ENCODE measurements at regions not wholly inside any gene's neighbourhood (a gene's known extent, or its start where the extent isn't known, plus 50 kb on each side); places are given as distances from the start of the nearest gene placed in this dataset.
"Not testable (repeated sequence)": the region's sequence is repeated elsewhere in the genome, so short reads cannot be mapped to it uniquely, and the experiment has no call there.

DNA sequence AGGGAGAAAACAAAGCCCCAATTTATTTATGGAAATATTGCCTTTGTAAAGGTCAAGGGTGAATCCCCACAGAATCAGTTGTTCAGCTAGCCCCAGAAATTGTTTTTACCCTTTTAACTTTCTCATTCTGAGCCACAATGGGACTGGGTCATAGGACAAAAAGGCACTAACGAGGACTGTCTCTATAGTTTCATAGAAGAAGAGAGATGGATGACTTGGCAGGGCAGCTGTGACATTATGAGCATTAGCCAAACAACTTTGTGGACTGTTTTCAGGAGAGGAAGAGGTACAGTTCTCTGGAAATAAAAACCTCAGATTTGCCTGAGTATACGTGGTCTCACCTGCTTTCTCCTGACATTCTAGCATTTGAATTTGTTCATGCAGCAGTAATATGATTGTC lies 1155.8 kb upstream of the CHAC2 start:
- no peak for DNase-seq
- Histone ChIP-seq H3K36me3 (no peaks in the 10 kb centered on the region), H3K4me1 (no peaks in the 10 kb centered on the region), H3K4me3 (ENCODE audit: low read depth, low read length) (no peak overlapping the region), H3K9me3 (no peaks in the 10 kb centered on the region), H3K27me3 (no peaks in the 10 kb centered on the region)
- TF ChIP-seq CTCF (IDR thresholded peaks at IDR 0.05; ENCODE audit: low read depth, low read length), result no peak

- Histone ChIP-seq H3K9me3 (no peaks in the 10 kb centered on the region), H3K36me3 (no peaks in the 10 kb centered on the region), H3K4me3 (ENCODE audit: low read depth, low read length) (no peak overlapping the region), H3K27me3 (no peaks in the 10 kb centered on the region), H3K4me1 (no peaks in the 10 kb centered on the region)
- no peak for TF ChIP-seq CTCF (IDR thresholded peaks at IDR 0.05; ENCODE audit: low read depth, low read length)
- DNase-seq, result no peak
Observed at GRCh38 chr2:52608030-52608429, 1159.6 kb upstream of the CHAC2 start.

- no peaks in the 10 kb centered on the region for H3K4me1 ChIP-seq
- no peaks in the 10 kb centered on the region for H3K27me3 ChIP-seq
- H3K4me3 ChIP-seq (ENCODE audit: low read depth, low read length), result no peak overlapping the region
- TF ChIP-seq CTCF (IDR thresholded peaks at IDR 0.05; ENCODE audit: low read depth, low read length), result no peak
- no peaks in the 10 kb centered on the region for H3K36me3 ChIP-seq
- no peak for DNase-seq
- H3K9me3 ChIP-seq, result no peaks in the 10 kb centered on the region
Observed at GRCh38 chr2:52597346-52597745, 1170.3 kb upstream of the CHAC2 start.

- Histone ChIP-seq H3K4me1 (no peaks in the 10 kb centered on the region), H3K9me3 (no peaks in the 10 kb centered on the region), H3K36me3 (no peaks in the 10 kb centered on the region), H3K4me3 (ENCODE audit: low read depth, low read length) (no peak overlapping the region), H3K27me3 (no peaks in the 10 kb centered on the region)
- DNase-seq, result no peak
- no peak for TF ChIP-seq CTCF (IDR thresholded peaks at IDR 0.05; ENCODE audit: low read depth, low read length)
Observed at GRCh38 chr2:52594026-52594425, 1173.6 kb upstream of the CHAC2 start.

DNA sequence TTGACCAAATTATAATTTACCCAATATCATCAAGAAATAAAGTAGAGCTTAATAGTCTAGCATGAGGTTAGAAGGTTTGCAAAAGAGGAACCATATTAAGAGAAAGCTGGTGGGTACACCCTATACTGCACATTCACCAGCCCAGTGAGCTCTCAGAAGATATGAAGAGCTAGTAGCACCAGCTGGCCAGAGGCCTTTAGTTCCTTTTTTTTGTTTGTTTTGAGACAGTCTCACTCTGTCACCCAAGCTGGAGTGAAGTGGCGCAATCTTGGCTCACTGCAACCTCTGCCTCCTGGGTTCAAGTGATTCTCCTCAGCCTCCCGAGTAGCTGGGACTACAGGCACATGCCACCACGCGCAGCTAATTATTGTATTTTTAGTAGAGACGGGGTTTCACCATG lies 1183.5 kb upstream of the CHAC2 start:
- not testable (repeated sequence) for H3K4me3 ChIP-seq (ENCODE audit: low read depth, low read length); DNase-seq; H3K9me3 ChIP-seq; H3K36me3 ChIP-seq; H3K4me1 ChIP-seq; H3K27me3 ChIP-seq

DNA sequence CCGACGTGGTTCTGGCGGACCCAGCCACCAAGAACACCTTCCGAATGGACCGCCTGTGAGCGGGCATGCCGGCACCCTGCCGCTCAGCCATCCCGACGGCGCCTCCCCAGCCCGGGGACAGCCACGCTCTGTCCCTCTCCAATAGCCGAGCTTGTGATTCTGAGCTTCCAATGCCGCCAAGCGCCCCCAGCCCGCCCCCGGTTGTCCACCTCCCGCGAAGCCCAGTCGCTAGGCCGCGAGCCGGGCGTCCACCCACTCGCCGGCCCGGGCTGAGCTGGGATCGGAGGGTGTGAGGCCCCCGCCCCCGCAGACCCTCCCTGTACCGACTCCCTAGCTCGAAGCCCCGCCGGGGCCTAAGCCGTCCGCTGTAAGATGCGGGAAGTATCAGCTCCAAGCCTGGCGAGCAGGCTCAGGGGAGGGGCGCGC lies 1195.1 kb upstream of the CHAC2 start:
- Histone ChIP-seq H3K9me3 (no peaks in the 10 kb centered on the region), H3K27me3 (no peaks in the 10 kb centered on the region), H3K4me3 (ENCODE audit: low read depth, low read length) (no peak overlapping the region), H3K4me1 (no peaks in the 10 kb centered on the region), H3K36me3 (no peaks in the 10 kb centered on the region)
- TF ChIP-seq CTCF (IDR thresholded peaks at IDR 0.05; ENCODE audit: low read depth, low read length), result no peak
- DNase-seq, result no peak

Data from BE2C (cell line).